GM12878 (cell line): ENCODE measurements at regions not wholly inside any gene's neighbourhood (a gene's known extent, or its start where the extent isn't known, plus 50 kb on each side); places are given as distances from the start of the nearest gene placed in this dataset.

Source experiments
- ATAC-seq: fragments of 200-7000 bp; cut with Tn5 transposase; 3 replicates; pipeline ENCODE4 v1.9.1; 2020; ENCODE audit warnings: mild to moderate bottlenecking, moderate library complexity
- BruUV-seq: library from RNA; stranded (reverse); fragments of 400-500 nt; replicated peaks from 2 replicates; lab custom pipeline; 2021; lab: Mats Ljungman, UMichigan
- CTCF ChIA-PET: fragments of 300-600 bp; sonication (Branson Sonifier 250); formaldehyde crosslinking; extraction: SDS; loops from one replicate; lab custom pipeline; 2021; ENCODE audit warnings: inconsistent platforms; lab: Yijun Ruan, JAX
- POLR2A ChIA-PET: fragments of 350-600 bp; formaldehyde crosslinking; extraction: SDS; loops from one replicate; lab custom pipeline; 2021; ENCODE audit warnings: inconsistent platforms; lab: Charles Lee
- RAD21 ChIA-PET: fragments of 300-600 bp; sonication (Branson Sonifier 250); formaldehyde crosslinking; loops from one replicate; lab custom pipeline; 2023; ENCODE audit warnings: antibody characterized with exemption; ENCODE audit not compliant: unreplicated experiment; lab: Charles Lee
- SMC1A ChIA-PET: fragments of 300-600 bp; sonication (Branson Sonifier 250); formaldehyde crosslinking; loops from one replicate; lab custom pipeline; 2023; ENCODE audit not compliant: unreplicated experiment, uncharacterized antibody; lab: Charles Lee
- DNase-seq: peaks from one replicate; pipeline ENCODE4 v3.0.0-alpha.2; 2011; ENCODE audit warnings: low read depth, low spot score
- FAIRE-seq: peaks from 3 replicates; lab custom pipeline; 2011; peaks lifted over from hg19 to GRCh38; lab: Jason Lieb, UNC
- H2AFZ ChIP-seq: 2 replicates; pipeline ENCODE4 v1.6.0; 2011; ENCODE audit warnings: low read depth, low read length, control low read depth; ENCODE audit not compliant: control insufficient read depth
- H3K27ac ChIP-seq: 2 replicates; pipeline ENCODE4 v1.5.1; 2011; ENCODE audit warnings: control low read depth; ENCODE audit not compliant: control insufficient read depth, insufficient read depth
- H3K27me3 ChIP-seq, 2 experiments: replicated peaks in 1 of 2; 2 replicates each; pipeline versions ENCODE4 v1.6.0 to v1.6.1; 2011; ENCODE audit warnings: low read length in 1 of 2; ENCODE audit not compliant: control insufficient read depth in 2 of 2, insufficient read depth in 2 of 2
- H3K36me3 ChIP-seq, 2 experiments: 2 replicates each; pipeline ENCODE4 v1.5.1; 2011; ENCODE audit warnings: low read length in 1 of 2; ENCODE audit not compliant: control insufficient read depth in 2 of 2, insufficient read depth in 2 of 2
- H3K4me1 ChIP-seq: 2 replicates; pipeline ENCODE4 v1.6.1; 2011; ENCODE audit warnings: mild to moderate bottlenecking, low read length, moderate library complexity, mixed read lengths; ENCODE audit not compliant: control insufficient read depth, insufficient read depth
- H3K4me2 ChIP-seq: 2 replicates; pipeline ENCODE4 v1.6.0; 2011; ENCODE audit warnings: control low read depth; ENCODE audit not compliant: control insufficient read depth, insufficient read depth
- H3K4me3 ChIP-seq: fragments of 200-600 bp; sonication (generic); 2 replicates; pipeline ENCODE4 v1.5.1; 2016
- H3K79me2 ChIP-seq: 2 replicates; pipeline ENCODE4 v1.6.0; 2011; ENCODE audit warnings: low read length; ENCODE audit not compliant: control insufficient read depth, insufficient read depth
- H3K9ac ChIP-seq: 2 replicates; pipeline ENCODE4 v1.8.0; 2011; ENCODE audit warnings: low read length, control low read depth, mixed read lengths; ENCODE audit not compliant: control insufficient read depth, insufficient read depth
- H3K9me3 ChIP-seq: replicated peaks from 3 replicates; pipeline ENCODE4 v1.5.1; 2011; ENCODE audit warnings: mild to moderate bottlenecking, low read length; ENCODE audit not compliant: control insufficient read depth, insufficient read depth
- H4K20me1 ChIP-seq: 2 replicates; pipeline ENCODE4 v1.6.0; 2011; ENCODE audit not compliant: control insufficient read depth, insufficient read depth
- JUND ChIP-seq: IDR thresholded peaks from 2 replicates; pipeline ENCODE4 v1.6.1; 2012; ENCODE audit warnings: low read depth, mild to moderate bottlenecking, low read length, improper control_type of control experiment, moderate library complexity
- ZNF24 ChIP-seq: fragments of 450-650 bp; IDR thresholded peaks from 2 replicates; pipeline ENCODE4 v1.6.1; 2017; ENCODE audit warnings: antibody characterized with exemption, mild to moderate bottlenecking
- WGBS: methylation state at CpG from one replicate; pipeline ENCODE4 v1.1.6; 2016; ENCODE audit warnings: low lambda C conversion rate; ENCODE audit not compliant: insufficient replicate concordance, insufficient coverage; ENCODE audit errors: missing lambda C conversion rate; 5-methylcytosine and 5-hydroxymethylcytosine counted together
- in situ Hi-C: fragments of 300-500 bp; cut with MboI; formaldehyde crosslinking; loops from 9 replicates; pipeline ENCODE4 v1.14.3; 2018; ENCODE audit warnings: mixed read lengths
- intact Hi-C: fragments of 100-400 bp; cut with micrococcal nuclease; formaldehyde crosslinking; loops from one replicate; pipeline ENCODE4 v1.14.2; 2022; ENCODE audit not compliant: unreplicated experiment
- TF ChIP-seq, protein P1 (sequence below): IDR thresholded peaks from 2 replicates; pipeline ENCODE4 v1.6.1; 2011; ENCODE audit warnings: low read depth, low read length, improper control_type of control experiment, borderline replicate concordance
- TF ChIP-seq, protein P2 (sequence below): fragments of 450-650 bp; IDR thresholded peaks from 2 replicates; pipeline ENCODE4 v1.6.1; 2017; ENCODE audit warnings: mild to moderate bottlenecking, moderate library complexity

DNA sequence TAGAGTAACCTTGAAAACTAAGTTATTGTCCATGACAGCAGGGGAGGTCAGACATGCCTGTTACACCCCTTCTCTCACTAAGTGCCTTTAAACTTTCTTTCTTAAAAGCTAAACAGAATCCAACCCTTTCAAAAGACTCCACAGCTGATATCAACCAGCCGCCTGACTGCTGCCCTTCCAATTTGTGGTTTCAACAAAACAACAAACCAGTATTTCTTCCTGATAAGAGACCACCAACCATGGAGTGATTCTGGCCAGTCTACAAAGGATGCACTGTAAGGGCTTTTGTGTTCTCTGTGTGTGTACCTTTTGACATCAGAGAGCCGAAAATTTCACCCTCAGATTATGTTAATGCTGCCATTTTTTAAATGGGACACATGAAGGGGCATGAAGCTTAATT lies 1204.2 kb downstream of the ROBO2 start:
- no peak overlapping the region for H3K9ac ChIP-seq
- ChIA-PET POLR2A (no interaction called here), CTCF (no interaction called here), RAD21 (no interaction called here), SMC1A (interaction anchor here (0.7 to 1.5 kb wide), 2 partner anchors 11 to 402 kb away, joined by 3 read pairs; no protein-coding TSS in a partner anchor)
- no peak overlapping the region for H3K4me2 ChIP-seq
- no peaks in the 10 kb centered on the region for H3K36me3 ChIP-seq
- TF ChIP-seq JUND, result no peak
- TF ChIP-seq, protein P1, sequence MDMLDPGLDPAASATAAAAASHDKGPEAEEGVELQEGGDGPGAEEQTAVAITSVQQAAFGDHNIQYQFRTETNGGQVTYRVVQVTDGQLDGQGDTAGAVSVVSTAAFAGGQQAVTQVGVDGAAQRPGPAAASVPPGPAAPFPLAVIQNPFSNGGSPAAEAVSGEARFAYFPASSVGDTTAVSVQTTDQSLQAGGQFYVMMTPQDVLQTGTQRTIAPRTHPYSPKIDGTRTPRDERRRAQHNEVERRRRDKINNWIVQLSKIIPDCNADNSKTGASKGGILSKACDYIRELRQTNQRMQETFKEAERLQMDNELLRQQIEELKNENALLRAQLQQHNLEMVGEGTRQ, result no peak
- no peak for TF ChIP-seq ZNF24
- H3K4me3 ChIP-seq, result no peak overlapping the region
- FAIRE-seq, result no peak
- no peak for ATAC-seq
- H4K20me1 ChIP-seq, result no peaks in the 10 kb centered on the region
- H3K9me3 ChIP-seq, result no peaks in the 10 kb centered on the region
- H3K4me1 ChIP-seq, result no peaks in the 10 kb centered on the region
- no TSS peak for BruUV-seq
- H2AFZ ChIP-seq, result no peak overlapping the region
- no peak overlapping the region for H3K27ac ChIP-seq
- in situ Hi-C loops (no loop called here), intact Hi-C loops (no loop called here)
- WGBS, result 5% methylated on average over 2 of the region's 2 CpGs
- DNase-seq, result no peak
- no peaks in the 10 kb centered on the region for H3K27me3 ChIP-seq
- H3K79me2 ChIP-seq, result no peaks in the 10 kb centered on the region

DNA sequence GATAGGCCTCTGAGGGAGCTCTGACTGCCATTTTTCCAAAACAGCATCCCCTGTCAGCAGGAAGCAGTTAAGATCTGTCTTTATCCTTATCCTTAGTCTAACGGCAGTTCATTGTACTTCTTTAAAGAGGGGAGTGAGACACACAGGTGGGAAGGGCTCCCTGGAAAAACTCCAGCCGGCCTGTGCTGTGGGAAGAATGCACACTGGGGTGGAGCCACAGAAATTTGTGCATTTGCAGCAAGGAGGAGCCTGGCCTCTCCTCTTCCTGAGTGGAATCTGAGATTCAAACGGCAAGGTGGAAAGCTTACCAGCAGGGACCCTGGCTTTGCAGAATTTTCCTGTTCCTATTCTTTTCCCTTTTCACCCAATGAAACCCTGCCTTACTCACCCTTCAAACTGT lies 1209.4 kb downstream of the ROBO2 start:
- no TSS peak for BruUV-seq
- in situ Hi-C loops, result no loop called here

More for the DNA sequence above, 1209.4 kb downstream of the ROBO2 start:
- TF ChIP-seq, protein P2, sequence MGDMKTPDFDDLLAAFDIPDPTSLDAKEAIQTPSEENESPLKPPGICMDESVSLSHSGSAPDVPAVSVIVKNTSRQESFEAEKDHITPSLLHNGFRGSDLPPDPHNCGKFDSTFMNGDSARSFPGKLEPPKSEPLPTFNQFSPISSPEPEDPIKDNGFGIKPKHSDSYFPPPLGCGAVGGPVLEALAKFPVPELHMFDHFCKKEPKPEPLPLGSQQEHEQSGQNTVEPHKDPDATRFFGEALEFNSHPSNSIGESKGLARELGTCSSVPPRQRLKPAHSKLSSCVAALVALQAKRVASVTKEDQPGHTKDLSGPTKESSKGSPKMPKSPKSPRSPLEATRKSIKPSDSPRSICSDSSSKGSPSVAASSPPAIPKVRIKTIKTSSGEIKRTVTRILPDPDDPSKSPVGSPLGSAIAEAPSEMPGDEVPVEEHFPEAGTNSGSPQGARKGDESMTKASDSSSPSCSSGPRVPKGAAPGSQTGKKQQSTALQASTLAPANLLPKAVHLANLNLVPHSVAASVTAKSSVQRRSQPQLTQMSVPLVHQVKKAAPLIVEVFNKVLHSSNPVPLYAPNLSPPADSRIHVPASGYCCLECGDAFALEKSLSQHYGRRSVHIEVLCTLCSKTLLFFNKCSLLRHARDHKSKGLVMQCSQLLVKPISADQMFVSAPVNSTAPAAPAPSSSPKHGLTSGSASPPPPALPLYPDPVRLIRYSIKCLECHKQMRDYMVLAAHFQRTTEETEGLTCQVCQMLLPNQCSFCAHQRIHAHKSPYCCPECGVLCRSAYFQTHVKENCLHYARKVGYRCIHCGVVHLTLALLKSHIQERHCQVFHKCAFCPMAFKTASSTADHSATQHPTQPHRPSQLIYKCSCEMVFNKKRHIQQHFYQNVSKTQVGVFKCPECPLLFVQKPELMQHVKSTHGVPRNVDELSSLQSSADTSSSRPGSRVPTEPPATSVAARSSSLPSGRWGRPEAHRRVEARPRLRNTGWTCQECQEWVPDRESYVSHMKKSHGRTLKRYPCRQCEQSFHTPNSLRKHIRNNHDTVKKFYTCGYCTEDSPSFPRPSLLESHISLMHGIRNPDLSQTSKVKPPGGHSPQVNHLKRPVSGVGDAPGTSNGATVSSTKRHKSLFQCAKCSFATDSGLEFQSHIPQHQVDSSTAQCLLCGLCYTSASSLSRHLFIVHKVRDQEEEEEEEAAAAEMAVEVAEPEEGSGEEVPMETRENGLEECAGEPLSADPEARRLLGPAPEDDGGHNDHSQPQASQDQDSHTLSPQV, result no peak
- Histone ChIP-seq H3K4me2 (no peak overlapping the region), H3K4me3 (no peak overlapping the region), H3K4me1 (no peaks in the 10 kb centered on the region), H3K79me2 (no peaks in the 10 kb centered on the region), H3K27me3 (no peaks in the 10 kb centered on the region), H3K36me3 (no peaks in the 10 kb centered on the region), H3K27ac (no peak overlapping the region), H2AFZ (no peak overlapping the region), H3K9me3 (no peaks in the 10 kb centered on the region), H4K20me1 (no peaks in the 10 kb centered on the region), H3K9ac (no peak overlapping the region)
- CTCF ChIA-PET, result interaction anchor here (0.6 kb wide), 1 partner anchor 48 kb away, joined by 3 read pairs; no protein-coding TSS in a partner anchor
- FAIRE-seq, result no peak
- no peak for ATAC-seq
- SMC1A ChIA-PET, result interaction anchor here (1.1 kb wide), 1 partner anchor 11 kb away, joined by 4 read pairs; no protein-coding TSS in a partner anchor
- no peak for DNase-seq
- intact Hi-C loops, result no loop called here
- RAD21 ChIA-PET, result no interaction called here
- POLR2A ChIA-PET, result no interaction called here
- WGBS, result 56% methylated on average over 3 of the region's 3 CpGs
